ENCODE measurements at regions not wholly inside any gene's neighbourhood (a gene's known extent, or its start where the extent isn't known, plus 50 kb on each side); places are given as distances from the start of the nearest gene placed in this dataset.

DNA sequence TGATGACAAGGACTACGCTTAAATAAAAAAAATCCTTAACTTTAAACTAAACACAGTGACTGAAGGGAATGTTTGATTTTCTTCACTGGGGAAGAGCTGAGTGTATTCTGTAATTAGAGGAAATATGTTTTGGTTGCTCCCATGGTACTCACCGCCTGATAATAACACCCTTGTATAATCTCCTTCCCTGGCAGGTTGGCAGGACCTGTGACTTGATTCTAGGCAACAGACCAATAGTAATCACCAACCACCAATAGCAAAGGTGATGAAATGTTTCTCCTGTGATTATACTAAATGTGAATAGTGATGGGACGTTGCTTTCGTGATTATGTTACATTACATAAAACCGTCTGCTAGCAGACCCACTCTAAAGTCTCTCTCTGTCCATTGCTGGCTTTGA is 536.8 kb upstream of the CPEB2 start:
- H3K4me1 Mint-ChIP-seq: no peaks in the 10 kb centered on the region
- no peak overlapping the region for H3K4me3 Mint-ChIP-seq
- Histone ChIP-seq H3F3A (replicated peaks; ENCODE audit: low read depth) (no peaks in the 10 kb centered on the region), H3K27ac (ENCODE audit: low read depth) (no peak overlapping the region), H3K9me2 (ENCODE audit: insufficient read depth) (peaks cover 2% of the 10 kb centered on the region; the same call in 1 of the 2 replicates), H3K4me1 (ENCODE audit: insufficient read depth) (no peaks in the 10 kb centered on the region), H3K4me3 (no peak overlapping the region), H3K36me3 (ENCODE audit: insufficient read depth) (no peaks in the 10 kb centered on the region), H3K4me2 (no peak overlapping the region), H3K27me3 (ENCODE audit: insufficient read depth) (no peaks in the 10 kb centered on the region), H3K79me2 (replicated peaks; ENCODE audit: insufficient read depth) (no peaks in the 10 kb centered on the region), H2AFZ (no peak overlapping the region), H4K20me1 (replicated peaks; ENCODE audit: insufficient read depth) (no peaks in the 10 kb centered on the region)
- TF ChIP-seq JUNB (IDR thresholded peaks at IDR 0.05; ENCODE audit: unreplicated experiment) (no peak), POLR2AphosphoS5 (IDR thresholded peaks at IDR 0.05; ENCODE audit: low read depth) (no peak), CREB1 (CRISPR knock-in tag; IDR thresholded peaks at IDR 0.05; ENCODE audit: low read depth) (no peak), STAT1 (IDR thresholded peaks at IDR 0.05; ENCODE audit: unreplicated experiment) (no peak)
- TF ChIP-seq, protein P1, sequence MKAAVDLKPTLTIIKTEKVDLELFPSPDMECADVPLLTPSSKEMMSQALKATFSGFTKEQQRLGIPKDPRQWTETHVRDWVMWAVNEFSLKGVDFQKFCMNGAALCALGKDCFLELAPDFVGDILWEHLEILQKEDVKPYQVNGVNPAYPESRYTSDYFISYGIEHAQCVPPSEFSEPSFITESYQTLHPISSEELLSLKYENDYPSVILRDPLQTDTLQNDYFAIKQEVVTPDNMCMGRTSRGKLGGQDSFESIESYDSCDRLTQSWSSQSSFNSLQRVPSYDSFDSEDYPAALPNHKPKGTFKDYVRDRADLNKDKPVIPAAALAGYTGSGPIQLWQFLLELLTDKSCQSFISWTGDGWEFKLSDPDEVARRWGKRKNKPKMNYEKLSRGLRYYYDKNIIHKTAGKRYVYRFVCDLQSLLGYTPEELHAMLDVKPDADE (IDR thresholded peaks at IDR 0.05): no peak
- H3K9me3 Mint-ChIP-seq: no peaks in the 10 kb centered on the region
- ATAC-seq: no peak
- no peak for DNase-seq (ENCODE audit: low spot score)
- H3K36me3 Mint-ChIP-seq (ENCODE audit: low read depth): no peaks in the 10 kb centered on the region
- no peak overlapping the region for H3K27ac Mint-ChIP-seq
- no peaks in the 10 kb centered on the region for H3K27me3 Mint-ChIP-seq (ENCODE audit: insufficient read depth, low read depth, poor library complexity)

DNA sequence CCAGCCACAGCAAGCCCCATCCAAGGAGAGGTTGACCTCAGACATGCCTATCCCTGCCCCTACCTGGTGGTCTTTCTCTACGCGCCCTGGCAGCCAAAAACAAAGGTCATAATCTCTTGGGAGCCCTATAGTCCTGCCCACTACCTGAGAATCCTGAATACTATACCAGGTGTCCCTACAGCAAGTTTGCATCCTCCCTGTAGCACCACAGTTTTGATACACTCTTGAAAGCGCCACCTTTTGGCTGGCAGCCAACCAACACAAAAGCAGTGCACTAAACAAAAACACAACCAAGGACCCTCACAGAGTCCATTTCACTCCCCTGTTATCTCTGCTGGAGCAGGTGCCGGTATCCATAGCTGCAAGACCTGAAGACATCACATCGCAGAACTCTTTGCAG is 523.8 kb upstream of the CPEB2 start:
- Histone ChIP-seq H2AFZ (no peak overlapping the region), H3K4me3 (no peak overlapping the region), H3K27me3 (ENCODE audit: insufficient read depth) (no peaks in the 10 kb centered on the region), H3K27ac (ENCODE audit: low read depth) (no peak overlapping the region), H3K4me1 (ENCODE audit: insufficient read depth) (no peaks in the 10 kb centered on the region), H4K20me1 (replicated peaks; ENCODE audit: insufficient read depth) (no peaks in the 10 kb centered on the region), H3K9me2 (ENCODE audit: insufficient read depth) (no peaks in the 10 kb centered on the region; the same call in 1 of the 2 replicates), H3K36me3 (ENCODE audit: insufficient read depth) (no peaks in the 10 kb centered on the region), H3K79me2 (replicated peaks; ENCODE audit: insufficient read depth) (no peaks in the 10 kb centered on the region), H3K4me2 (no peak overlapping the region), H3F3A (replicated peaks; ENCODE audit: low read depth) (no peaks in the 10 kb centered on the region)
- Mint-ChIP-seq H3K4me1 (no peaks in the 10 kb centered on the region), H3K9me3 (peaks cover 19% of the 10 kb centered on the region), H3K27ac (no peak overlapping the region; the same call in 1 of the 2 replicates), H3K4me3 (no peak overlapping the region), H3K27me3 (ENCODE audit: insufficient read depth, low read depth, poor library complexity) (peaks cover 4% of the 10 kb centered on the region), H3K36me3 (ENCODE audit: low read depth) (peaks cover 7% of the 10 kb centered on the region; the same call in 2 of the 3 replicates)
- TF ChIP-seq, protein P2, sequence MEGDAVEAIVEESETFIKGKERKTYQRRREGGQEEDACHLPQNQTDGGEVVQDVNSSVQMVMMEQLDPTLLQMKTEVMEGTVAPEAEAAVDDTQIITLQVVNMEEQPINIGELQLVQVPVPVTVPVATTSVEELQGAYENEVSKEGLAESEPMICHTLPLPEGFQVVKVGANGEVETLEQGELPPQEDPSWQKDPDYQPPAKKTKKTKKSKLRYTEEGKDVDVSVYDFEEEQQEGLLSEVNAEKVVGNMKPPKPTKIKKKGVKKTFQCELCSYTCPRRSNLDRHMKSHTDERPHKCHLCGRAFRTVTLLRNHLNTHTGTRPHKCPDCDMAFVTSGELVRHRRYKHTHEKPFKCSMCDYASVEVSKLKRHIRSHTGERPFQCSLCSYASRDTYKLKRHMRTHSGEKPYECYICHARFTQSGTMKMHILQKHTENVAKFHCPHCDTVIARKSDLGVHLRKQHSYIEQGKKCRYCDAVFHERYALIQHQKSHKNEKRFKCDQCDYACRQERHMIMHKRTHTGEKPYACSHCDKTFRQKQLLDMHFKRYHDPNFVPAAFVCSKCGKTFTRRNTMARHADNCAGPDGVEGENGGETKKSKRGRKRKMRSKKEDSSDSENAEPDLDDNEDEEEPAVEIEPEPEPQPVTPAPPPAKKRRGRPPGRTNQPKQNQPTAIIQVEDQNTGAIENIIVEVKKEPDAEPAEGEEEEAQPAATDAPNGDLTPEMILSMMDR (conservative IDR thresholded peaks at IDR 0.05; ENCODE audit: low read depth in 2 of 2): peak; percentile 34 to 50
- TF ChIP-seq, protein P1 (IDR thresholded peaks at IDR 0.05): no peak
- ATAC-seq: no peak
- DNase-seq (ENCODE audit: low spot score): peak; percentile 13

DNA sequence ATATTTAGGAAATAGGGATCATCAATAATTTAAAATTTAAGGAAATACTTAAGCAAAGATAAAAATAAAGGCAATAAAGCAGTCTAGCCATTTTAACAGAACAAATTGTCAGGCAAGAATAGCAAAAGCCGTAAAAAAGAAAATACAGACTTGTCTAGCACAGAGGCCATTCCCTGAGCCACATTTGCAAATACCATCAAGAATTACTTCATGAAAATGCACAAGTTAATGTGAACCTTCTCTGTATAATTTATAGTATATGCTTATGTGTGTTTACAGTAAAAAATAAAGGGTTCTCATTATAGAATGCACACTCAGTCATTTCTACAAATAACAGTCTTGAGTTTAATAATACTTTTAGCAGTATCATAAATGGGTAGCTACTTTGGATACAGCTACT is 505.9 kb upstream of the CPEB2 start:
- no peaks in the 10 kb centered on the region for H4K20me1 ChIP-seq (replicated peaks; ENCODE audit: insufficient read depth)
- H3F3A ChIP-seq (replicated peaks; ENCODE audit: low read depth): no peaks in the 10 kb centered on the region
- H3K36me3 ChIP-seq (ENCODE audit: insufficient read depth): no peaks in the 10 kb centered on the region
- no peaks in the 10 kb centered on the region for H3K79me2 ChIP-seq (replicated peaks; ENCODE audit: insufficient read depth)
- no peaks in the 10 kb centered on the region for H3K4me1 ChIP-seq (ENCODE audit: insufficient read depth)
- Mint-ChIP-seq H3K27ac (no peak overlapping the region), H3K36me3 (ENCODE audit: low read depth) (no peaks in the 10 kb centered on the region), H3K27me3 (ENCODE audit: insufficient read depth, low read depth, poor library complexity) (no peaks in the 10 kb centered on the region), H3K4me1 (no peaks in the 10 kb centered on the region), H3K4me3 (no peak overlapping the region), H3K9me3 (no peaks in the 10 kb centered on the region)
- H3K4me3 ChIP-seq: no peak overlapping the region
- no peak overlapping the region for H2AFZ ChIP-seq
- no peaks in the 10 kb centered on the region for H3K27me3 ChIP-seq (ENCODE audit: insufficient read depth)
- H3K9me2 ChIP-seq (ENCODE audit: insufficient read depth): 0 out of 2 replicates have a peak, but pooled peaks cover 3% of the 10 kb centered on the region
- no peak overlapping the region for H3K4me2 ChIP-seq
- DNase-seq (ENCODE audit: low spot score) (no peak), ATAC-seq (no peak)
- H3K27ac ChIP-seq (ENCODE audit: low read depth): no peak overlapping the region
- no peak for TF ChIP-seq EZH2phosphoT487 (IDR thresholded peaks at IDR 0.05; ENCODE audit: unreplicated experiment)
- TF ChIP-seq, protein P1 (IDR thresholded peaks at IDR 0.05): no peak
- TF ChIP-seq, protein P3, sequence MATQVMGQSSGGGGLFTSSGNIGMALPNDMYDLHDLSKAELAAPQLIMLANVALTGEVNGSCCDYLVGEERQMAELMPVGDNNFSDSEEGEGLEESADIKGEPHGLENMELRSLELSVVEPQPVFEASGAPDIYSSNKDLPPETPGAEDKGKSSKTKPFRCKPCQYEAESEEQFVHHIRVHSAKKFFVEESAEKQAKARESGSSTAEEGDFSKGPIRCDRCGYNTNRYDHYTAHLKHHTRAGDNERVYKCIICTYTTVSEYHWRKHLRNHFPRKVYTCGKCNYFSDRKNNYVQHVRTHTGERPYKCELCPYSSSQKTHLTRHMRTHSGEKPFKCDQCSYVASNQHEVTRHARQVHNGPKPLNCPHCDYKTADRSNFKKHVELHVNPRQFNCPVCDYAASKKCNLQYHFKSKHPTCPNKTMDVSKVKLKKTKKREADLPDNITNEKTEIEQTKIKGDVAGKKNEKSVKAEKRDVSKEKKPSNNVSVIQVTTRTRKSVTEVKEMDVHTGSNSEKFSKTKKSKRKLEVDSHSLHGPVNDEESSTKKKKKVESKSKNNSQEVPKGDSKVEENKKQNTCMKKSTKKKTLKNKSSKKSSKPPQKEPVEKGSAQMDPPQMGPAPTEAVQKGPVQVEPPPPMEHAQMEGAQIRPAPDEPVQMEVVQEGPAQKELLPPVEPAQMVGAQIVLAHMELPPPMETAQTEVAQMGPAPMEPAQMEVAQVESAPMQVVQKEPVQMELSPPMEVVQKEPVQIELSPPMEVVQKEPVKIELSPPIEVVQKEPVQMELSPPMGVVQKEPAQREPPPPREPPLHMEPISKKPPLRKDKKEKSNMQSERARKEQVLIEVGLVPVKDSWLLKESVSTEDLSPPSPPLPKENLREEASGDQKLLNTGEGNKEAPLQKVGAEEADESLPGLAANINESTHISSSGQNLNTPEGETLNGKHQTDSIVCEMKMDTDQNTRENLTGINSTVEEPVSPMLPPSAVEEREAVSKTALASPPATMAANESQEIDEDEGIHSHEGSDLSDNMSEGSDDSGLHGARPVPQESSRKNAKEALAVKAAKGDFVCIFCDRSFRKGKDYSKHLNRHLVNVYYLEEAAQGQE (IDR thresholded peaks at IDR 0.05; ENCODE audit: unreplicated experiment): no peak
- TF ChIP-seq POLR2AphosphoS5 (IDR thresholded peaks at IDR 0.05; ENCODE audit: low read depth): no peak

Data from GM23338 (cell line).